A673 (cell line): ENCODE measurements at regions not wholly inside any gene's neighbourhood (a gene's known extent, or its start where the extent isn't known, plus 50 kb on each side); places are given as distances from the start of the nearest gene placed in this dataset.

ENCODE experiments used
- EZH2 ChIP-seq: fragments of 200-600 bp; sonication (generic); IDR thresholded peaks from 2 replicates; pipeline ENCODE4 v1.6.1; 2017; ENCODE audit warnings: borderline replicate concordance, low read depth, mild to moderate bottlenecking, mixed read lengths, antibody characterized with exemption, low read length; ENCODE audit not compliant: poor library complexity, severe bottlenecking
- TF ChIP-seq, protein P1 (sequence below): fragments of 300-800, 200-600 bp; sonication (generic); conservative IDR thresholded peaks from 2 replicates; pipeline ENCODE4 v1.5.1; 2017; ENCODE audit warnings: low read depth, mild to moderate bottlenecking, antibody characterized with exemption, low read length, moderate library complexity, mixed read lengths

DNA sequence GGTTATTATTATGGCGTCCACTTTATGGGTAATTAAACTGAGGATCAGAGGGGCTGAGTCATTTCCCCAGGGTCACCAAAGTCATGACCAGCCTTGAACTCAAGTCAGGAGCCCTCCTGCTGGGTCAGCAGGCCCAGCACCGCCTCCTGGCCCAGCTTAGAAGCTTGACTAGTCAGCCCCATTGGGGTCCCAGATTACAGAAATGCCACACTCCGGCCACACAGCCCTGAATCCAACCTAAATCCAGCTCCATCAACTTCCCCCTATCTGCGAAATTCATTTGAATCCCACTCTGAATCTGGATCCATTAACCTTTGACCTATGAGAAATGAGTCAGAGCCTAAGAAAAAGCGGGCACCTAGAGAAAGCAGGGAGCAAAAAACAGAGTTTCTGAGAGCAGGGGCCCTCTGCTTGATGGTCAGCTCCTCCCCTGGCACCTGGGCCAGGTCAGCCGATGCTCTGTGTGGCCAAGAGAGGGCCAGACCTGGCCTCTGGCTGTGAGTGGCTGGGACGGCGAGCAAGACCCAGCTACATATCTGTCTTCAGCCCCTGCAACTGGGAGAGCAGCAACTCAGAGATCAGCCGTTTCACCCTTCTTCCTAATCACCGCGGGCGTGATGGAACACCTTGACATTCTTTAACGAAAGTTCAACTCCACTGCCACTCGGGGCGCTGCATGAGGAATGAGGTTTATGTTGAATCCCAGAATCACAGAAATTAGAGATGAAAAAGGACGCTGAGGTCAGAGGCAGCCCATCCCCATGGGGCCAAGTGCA lies 196.1 kb downstream of the TRIM29 start:
- TF ChIP-seq, protein P1, sequence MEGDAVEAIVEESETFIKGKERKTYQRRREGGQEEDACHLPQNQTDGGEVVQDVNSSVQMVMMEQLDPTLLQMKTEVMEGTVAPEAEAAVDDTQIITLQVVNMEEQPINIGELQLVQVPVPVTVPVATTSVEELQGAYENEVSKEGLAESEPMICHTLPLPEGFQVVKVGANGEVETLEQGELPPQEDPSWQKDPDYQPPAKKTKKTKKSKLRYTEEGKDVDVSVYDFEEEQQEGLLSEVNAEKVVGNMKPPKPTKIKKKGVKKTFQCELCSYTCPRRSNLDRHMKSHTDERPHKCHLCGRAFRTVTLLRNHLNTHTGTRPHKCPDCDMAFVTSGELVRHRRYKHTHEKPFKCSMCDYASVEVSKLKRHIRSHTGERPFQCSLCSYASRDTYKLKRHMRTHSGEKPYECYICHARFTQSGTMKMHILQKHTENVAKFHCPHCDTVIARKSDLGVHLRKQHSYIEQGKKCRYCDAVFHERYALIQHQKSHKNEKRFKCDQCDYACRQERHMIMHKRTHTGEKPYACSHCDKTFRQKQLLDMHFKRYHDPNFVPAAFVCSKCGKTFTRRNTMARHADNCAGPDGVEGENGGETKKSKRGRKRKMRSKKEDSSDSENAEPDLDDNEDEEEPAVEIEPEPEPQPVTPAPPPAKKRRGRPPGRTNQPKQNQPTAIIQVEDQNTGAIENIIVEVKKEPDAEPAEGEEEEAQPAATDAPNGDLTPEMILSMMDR = no peak
- no peak for TF ChIP-seq EZH2
